SK-N-SH (cell line): ENCODE measurements at regions not wholly inside any gene's neighbourhood (a gene's known extent, or its start where the extent isn't known, plus 50 kb on each side); places are given as distances from the start of the nearest gene placed in this dataset.

Experiments used
- CTCF ChIA-PET: fragments of 300-600, 350-600 bp; formaldehyde crosslinking; extraction: SDS; loops from one replicate; lab custom pipeline; 2021; lab: Yijun Ruan, JAX
- POLR2A ChIA-PET: fragments of 350-600 bp; sonication (Branson Sonifier 250); formaldehyde crosslinking; extraction: SDS; loops from one replicate; lab custom pipeline; 2020; ENCODE audit warnings: antibody characterized with exemption, inconsistent platforms; lab: Yijun Ruan, JAX
- DNase-seq: peaks from one replicate; pipeline ENCODE4 v3.0.0; 2012
- H2AFZ ChIP-seq: fragments of 200-600 bp; sonication (generic); 2 replicates; pipeline ENCODE4 v1.8.1; 2016; ENCODE audit warnings: antibody characterized with exemption, mild to moderate bottlenecking, low read depth
- H3F3A ChIP-seq: fragments of 200-600 bp; sonication (generic); replicated peaks from 2 replicates; pipeline ENCODE3; 2016; ENCODE audit warnings: antibody characterized with exemption, mild to moderate bottlenecking; ENCODE audit not compliant: insufficient read depth
- H3K27ac ChIP-seq, 2 experiments: fragments of 200-500 bp in 1 of 2; fragments of 200-600 bp in 1 of 2; sonication (Bioruptor generic) in 1 of 2; sonication (generic), shearing (Covaris generic) in 1 of 2; 2 replicates each; pipeline versions ENCODE4 v1.5.1 to v1.6.1; 2014 to 2016; ENCODE audit warnings: low read depth in 2 of 2, inconsistent platforms in 1 of 2, low read length in 1 of 2, mild to moderate bottlenecking in 1 of 2, mixed read lengths in 1 of 2
- H3K27me3 ChIP-seq: fragments of 200-600 bp; sonication (generic), shearing (Covaris generic); 2 replicates; pipeline ENCODE4 v1.6.1; 2016; ENCODE audit warnings: mixed run types; ENCODE audit not compliant: insufficient read depth
- H3K36me3 ChIP-seq, 2 experiments: fragments of 200-500 bp in 1 of 2; fragments of 200-600 bp in 1 of 2; sonication (Bioruptor generic) in 1 of 2; sonication (generic) in 1 of 2; replicated peaks in 1 of 2; 2 replicates each; pipeline versions ENCODE3 to v1.5.1; 2014 to 2016; ENCODE audit warnings: low read length in 1 of 2, mild to moderate bottlenecking in 1 of 2; ENCODE audit not compliant: insufficient read depth in 2 of 2, control insufficient read depth in 1 of 2
- H3K4me1 ChIP-seq, 2 experiments: fragments of 200-500 bp in 1 of 2; fragments of 200-600 bp in 1 of 2; sonication (Bioruptor generic) in 1 of 2; sonication (generic), shearing (Covaris generic) in 1 of 2; 2 replicates each; pipeline versions ENCODE4 v1.5.1 to v1.6.1; 2014 to 2016; ENCODE audit warnings: low read depth in 1 of 2, low read length in 1 of 2, mixed run types in 1 of 2; ENCODE audit not compliant: insufficient read depth in 2 of 2, control insufficient read depth in 1 of 2
- H3K4me2 ChIP-seq: fragments of 200-600 bp; sonication (generic), shearing (Covaris generic); 2 replicates; pipeline ENCODE4 v1.6.1; 2017; ENCODE audit warnings: mixed run types
- H3K4me3 ChIP-seq, 2 experiments: fragments of 200-500 bp in 1 of 2; fragments of 200-600 bp in 1 of 2; sonication (Bioruptor generic) in 1 of 2; sonication (generic), shearing (Covaris generic) in 1 of 2; 2 replicates each; pipeline versions ENCODE4 v1.5.1 to v1.8.1; 2014 to 2016; ENCODE audit warnings: low read depth in 2 of 2, inconsistent platforms in 1 of 2, low read length in 1 of 2, mild to moderate bottlenecking in 1 of 2, mixed read lengths in 1 of 2, moderate library complexity in 1 of 2
- H3K79me2 ChIP-seq: fragments of 200-600 bp; sonication (generic); 2 replicates; pipeline ENCODE4 v1.8.1; 2017; ENCODE audit warnings: mild to moderate bottlenecking; ENCODE audit not compliant: insufficient read depth
- H3K9ac ChIP-seq: fragments of 200-600 bp; sonication (generic); 2 replicates; pipeline ENCODE4 v1.6.1; 2017; ENCODE audit warnings: mixed run types
- H3K9me2 ChIP-seq: fragments of 200-600 bp; sonication (generic); 2 replicates; pipeline ENCODE4 v1.6.1; 2017; ENCODE audit warnings: mixed run types
- H3K9me3 ChIP-seq: fragments of 200-600 bp; sonication (generic); 2 replicates; pipeline ENCODE4 v1.6.1; 2017; ENCODE audit warnings: mixed run types, mild to moderate bottlenecking, moderate library complexity
- H4K20me1 ChIP-seq: fragments of 200-600 bp; sonication (generic); 2 replicates; pipeline ENCODE4 v1.6.1; 2017; ENCODE audit warnings: mild to moderate bottlenecking, mixed run types; ENCODE audit not compliant: insufficient read depth
- GABPA ChIP-seq: IDR thresholded peaks from 2 replicates; pipeline ENCODE4 v1.4.0; 2012; ENCODE audit warnings: low read depth, mild to moderate bottlenecking
- JUND ChIP-seq: IDR thresholded peaks from 2 replicates; pipeline ENCODE4 v1.4.0; 2012
- MEF2A ChIP-seq: IDR thresholded peaks from 2 replicates; pipeline ENCODE4 v1.4.0; 2012; ENCODE audit warnings: low read depth, borderline replicate concordance
- MXI1 ChIP-seq: IDR thresholded peaks from 2 replicates; pipeline ENCODE4 v1.6.1; 2012; ENCODE audit warnings: mild to moderate bottlenecking, low read depth, low read length, improper control_type of control experiment
- NFIC ChIP-seq: IDR thresholded peaks from 2 replicates; pipeline ENCODE4 v1.4.0; 2012; ENCODE audit warnings: borderline replicate concordance
- RFX5 ChIP-seq: IDR thresholded peaks from 2 replicates; pipeline ENCODE4 v1.6.1; 2012; ENCODE audit warnings: mild to moderate bottlenecking, improper control_type of control experiment, low read length
- TCF12 ChIP-seq: IDR thresholded peaks from 2 replicates; pipeline ENCODE4 v1.4.0; 2012
- YY1 ChIP-seq: IDR thresholded peaks from 2 replicates; pipeline ENCODE4 v1.4.0; 2012; ENCODE audit warnings: low read depth, mild to moderate bottlenecking
- WGBS: methylation state at CpG from one replicate; pipeline ENCODE4 v1.1.6; 2017; ENCODE audit warnings: low lambda C conversion rate; 5-methylcytosine and 5-hydroxymethylcytosine counted together
- TF ChIP-seq, protein P1 (sequence below): IDR thresholded peaks from 2 replicates; pipeline ENCODE4 v1.4.0; 2012; ENCODE audit warnings: low read depth, borderline replicate concordance
- TF ChIP-seq, protein P2 (sequence below): fragments of 200-600 bp; sonication (generic); IDR thresholded peaks from 2 replicates; pipeline ENCODE4 v1.6.1; 2017; ENCODE audit warnings: antibody characterized with exemption, mild to moderate bottlenecking, moderate library complexity

DNA sequence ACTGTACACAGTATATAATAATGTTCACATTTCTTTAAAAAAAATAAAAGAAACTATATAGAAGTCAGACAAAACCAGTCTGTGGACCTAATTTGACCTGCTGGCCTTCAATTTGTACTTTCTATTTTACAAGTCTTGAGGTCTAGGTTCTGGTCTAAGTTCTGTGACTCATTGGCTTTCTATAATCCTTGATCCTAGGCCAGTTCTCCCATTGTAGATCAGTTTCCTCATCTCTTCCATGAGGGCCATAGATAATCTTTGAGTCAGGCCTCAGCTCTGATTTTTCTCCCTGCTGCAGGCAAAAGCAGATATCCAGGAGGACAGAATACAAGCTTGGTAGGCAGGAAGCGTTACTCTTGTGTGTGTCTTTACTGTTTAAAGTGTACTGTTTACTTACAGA is 603.7 kb upstream of the CAMK1G start:
- peak overlapping the region; percentile 36 to 69 for H3K27ac ChIP-seq
- ChIA-PET POLR2A (no interaction called here), CTCF (interaction anchor here (1.3 kb wide), 1 partner anchor 19 kb away, joined by 3 read pairs; no protein-coding TSS in a partner anchor)
- no peaks in the 10 kb centered on the region for H3K9me2 ChIP-seq
- H4K20me1 ChIP-seq = no peaks in the 10 kb centered on the region
- H3K4me3 ChIP-seq = no peak overlapping the region
- no peaks in the 10 kb centered on the region for H3K27me3 ChIP-seq
- H3K4me1 ChIP-seq = peaks cover 0 to 16% of the 10 kb centered on the region in 2 experiments; a peak in 2 of 4 replicates
- no peak for DNase-seq
- 93% methylated on average over 1 of the region's 1 CpG for WGBS
- no peaks in the 10 kb centered on the region for H3K79me2 ChIP-seq
- H3F3A ChIP-seq = peaks cover 9% of the 10 kb centered on the region
- H3K36me3 ChIP-seq = no peaks in the 10 kb centered on the region
- no peak overlapping the region for H3K9ac ChIP-seq
- no peak overlapping the region; the same call in 1 of the 2 replicates for H2AFZ ChIP-seq
- TF ChIP-seq, protein P1, sequence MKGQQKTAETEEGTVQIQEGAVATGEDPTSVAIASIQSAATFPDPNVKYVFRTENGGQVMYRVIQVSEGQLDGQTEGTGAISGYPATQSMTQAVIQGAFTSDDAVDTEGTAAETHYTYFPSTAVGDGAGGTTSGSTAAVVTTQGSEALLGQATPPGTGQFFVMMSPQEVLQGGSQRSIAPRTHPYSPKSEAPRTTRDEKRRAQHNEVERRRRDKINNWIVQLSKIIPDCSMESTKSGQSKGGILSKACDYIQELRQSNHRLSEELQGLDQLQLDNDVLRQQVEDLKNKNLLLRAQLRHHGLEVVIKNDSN = no peak
- TF ChIP-seq NFIC = no peak
- no peak overlapping the region for H3K4me2 ChIP-seq
- no peaks in the 10 kb centered on the region for H3K9me3 ChIP-seq

- no peak overlapping the region for H3K4me2 ChIP-seq
- no peaks in the 10 kb centered on the region for H3K9me3 ChIP-seq
- WGBS = 20% methylated on average over 1 of the region's 1 CpG
- no peak overlapping the region for H2AFZ ChIP-seq
- ChIA-PET CTCF (no interaction called here), POLR2A (no interaction called here)
- peaks cover 0 to 13% of the 10 kb centered on the region in 2 experiments; a peak in 3 of 4 replicates for H3K4me1 ChIP-seq
- no peak overlapping the region for H3K4me3 ChIP-seq
- H3K27me3 ChIP-seq = no peaks in the 10 kb centered on the region
- no peak for DNase-seq
- no peaks in the 10 kb centered on the region for H3K36me3 ChIP-seq
- H3K9ac ChIP-seq = no peak overlapping the region
- no peaks in the 10 kb centered on the region for H3K9me2 ChIP-seq
- H4K20me1 ChIP-seq = no peaks in the 10 kb centered on the region
- no peaks in the 10 kb centered on the region for H3K79me2 ChIP-seq
- TF ChIP-seq MXI1 (no peak), GABPA (no peak), JUND (no peak), RFX5 (no peak), NFIC (peak; percentile 53), YY1 (no peak), TCF12 (peak; percentile 23; the same call in 1 of the 2 replicates), MEF2A (peak; percentile 66; the same call in 1 of the 2 replicates)
- TF ChIP-seq, protein P1 = no peak
- TF ChIP-seq, protein P2, sequence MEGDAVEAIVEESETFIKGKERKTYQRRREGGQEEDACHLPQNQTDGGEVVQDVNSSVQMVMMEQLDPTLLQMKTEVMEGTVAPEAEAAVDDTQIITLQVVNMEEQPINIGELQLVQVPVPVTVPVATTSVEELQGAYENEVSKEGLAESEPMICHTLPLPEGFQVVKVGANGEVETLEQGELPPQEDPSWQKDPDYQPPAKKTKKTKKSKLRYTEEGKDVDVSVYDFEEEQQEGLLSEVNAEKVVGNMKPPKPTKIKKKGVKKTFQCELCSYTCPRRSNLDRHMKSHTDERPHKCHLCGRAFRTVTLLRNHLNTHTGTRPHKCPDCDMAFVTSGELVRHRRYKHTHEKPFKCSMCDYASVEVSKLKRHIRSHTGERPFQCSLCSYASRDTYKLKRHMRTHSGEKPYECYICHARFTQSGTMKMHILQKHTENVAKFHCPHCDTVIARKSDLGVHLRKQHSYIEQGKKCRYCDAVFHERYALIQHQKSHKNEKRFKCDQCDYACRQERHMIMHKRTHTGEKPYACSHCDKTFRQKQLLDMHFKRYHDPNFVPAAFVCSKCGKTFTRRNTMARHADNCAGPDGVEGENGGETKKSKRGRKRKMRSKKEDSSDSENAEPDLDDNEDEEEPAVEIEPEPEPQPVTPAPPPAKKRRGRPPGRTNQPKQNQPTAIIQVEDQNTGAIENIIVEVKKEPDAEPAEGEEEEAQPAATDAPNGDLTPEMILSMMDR = no peak
- peak overlapping the region; percentile 36 to 69; a peak in 3 of 4 replicates for H3K27ac ChIP-seq
- peaks cover 9% of the 10 kb centered on the region for H3F3A ChIP-seq
Observed at GRCh38 chr1:208980605-208981004, 602.9 kb upstream of the CAMK1G start.
